ENCODE measurements at regions not wholly inside any gene's neighbourhood (a gene's known extent, or its start where the extent isn't known, plus 50 kb on each side); places are given as distances from the start of the nearest gene placed in this dataset.

DNA sequence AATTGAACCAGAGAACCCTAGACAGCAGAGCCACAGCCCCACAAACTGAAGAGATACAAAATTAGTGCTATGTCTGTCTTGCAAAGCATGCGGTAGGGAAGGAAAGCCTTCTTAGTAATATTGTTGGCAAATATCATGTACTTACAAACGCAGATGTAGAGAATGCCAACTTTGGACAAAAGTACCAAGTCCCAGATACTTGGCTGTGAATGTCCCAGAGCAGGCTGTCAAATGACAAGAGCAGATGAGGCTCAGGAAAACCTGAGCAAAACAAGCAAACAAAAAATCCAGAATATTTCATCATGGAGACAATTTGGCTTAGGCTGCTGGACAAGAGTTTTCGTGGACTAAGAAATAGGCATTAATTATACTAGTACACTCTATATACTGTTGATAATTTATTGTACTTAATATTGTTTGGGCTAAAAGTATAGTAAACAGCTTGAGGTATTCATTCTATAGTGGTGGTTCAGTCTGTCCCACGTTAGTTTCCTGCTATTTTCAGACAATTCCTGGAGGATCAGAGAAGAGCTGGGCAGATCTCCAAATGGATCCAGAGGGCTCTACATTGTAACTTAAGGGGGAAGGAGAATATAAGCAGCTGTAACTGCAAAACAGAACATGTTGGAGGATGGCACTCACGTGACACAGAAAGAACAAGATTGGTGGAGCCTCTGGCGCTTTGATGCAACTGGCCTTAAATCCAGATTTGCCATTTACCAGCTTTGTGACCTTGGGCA, 329.8 kb downstream of the ATP23 start:
- Mint-ChIP-seq H3K27me3 (ENCODE audit: insufficient read depth, unreplicated experiment) (no peaks in the 10 kb centered on the region), H3K4me1 (ENCODE audit: low read depth, unreplicated experiment) (no peaks in the 10 kb centered on the region), H3K9me3 (ENCODE audit: unreplicated experiment) (peaks cover 15% of the 10 kb centered on the region), H3K27ac (ENCODE audit: unreplicated experiment) (no peak overlapping the region), H3K36me3 (ENCODE audit: insufficient read depth, unreplicated experiment) (no peaks in the 10 kb centered on the region), H3K4me3 (ENCODE audit: unreplicated experiment) (no peak overlapping the region)
- ChIA-PET CTCF (no interaction called here), POLR2A (no interaction called here)
- intact Hi-C loops (cut with micrococcal nuclease; ENCODE audit: unreplicated experiment) = no loop called here
- no peak for DNase-seq
- no peaks in the 10 kb centered on the region for H3K36me3 ChIP-seq (ENCODE audit: control insufficient read depth, insufficient read depth, low read length)
- no TSS peak for BruUV-seq (replicated peaks)
- TF ChIP-seq, protein P1, sequence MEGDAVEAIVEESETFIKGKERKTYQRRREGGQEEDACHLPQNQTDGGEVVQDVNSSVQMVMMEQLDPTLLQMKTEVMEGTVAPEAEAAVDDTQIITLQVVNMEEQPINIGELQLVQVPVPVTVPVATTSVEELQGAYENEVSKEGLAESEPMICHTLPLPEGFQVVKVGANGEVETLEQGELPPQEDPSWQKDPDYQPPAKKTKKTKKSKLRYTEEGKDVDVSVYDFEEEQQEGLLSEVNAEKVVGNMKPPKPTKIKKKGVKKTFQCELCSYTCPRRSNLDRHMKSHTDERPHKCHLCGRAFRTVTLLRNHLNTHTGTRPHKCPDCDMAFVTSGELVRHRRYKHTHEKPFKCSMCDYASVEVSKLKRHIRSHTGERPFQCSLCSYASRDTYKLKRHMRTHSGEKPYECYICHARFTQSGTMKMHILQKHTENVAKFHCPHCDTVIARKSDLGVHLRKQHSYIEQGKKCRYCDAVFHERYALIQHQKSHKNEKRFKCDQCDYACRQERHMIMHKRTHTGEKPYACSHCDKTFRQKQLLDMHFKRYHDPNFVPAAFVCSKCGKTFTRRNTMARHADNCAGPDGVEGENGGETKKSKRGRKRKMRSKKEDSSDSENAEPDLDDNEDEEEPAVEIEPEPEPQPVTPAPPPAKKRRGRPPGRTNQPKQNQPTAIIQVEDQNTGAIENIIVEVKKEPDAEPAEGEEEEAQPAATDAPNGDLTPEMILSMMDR (IDR thresholded peaks at IDR 0.05; ENCODE audit: insufficient read depth in 1 of 2, low read depth in 1 of 2, low read length in 1 of 2, severe bottlenecking in 1 of 2, unreplicated experiment in 1 of 2) = no peak
- no peak overlapping the region for H3K4me3 ChIP-seq (ENCODE audit: low read depth, low read length)
- H3K27me3 ChIP-seq (replicated peaks; ENCODE audit: control insufficient read depth, insufficient read depth, low read length) = no peaks in the 10 kb centered on the region
- H3K9me3 ChIP-seq = no peaks in the 10 kb centered on the region
- H3K4me1 ChIP-seq = no peaks in the 10 kb centered on the region

DNA sequence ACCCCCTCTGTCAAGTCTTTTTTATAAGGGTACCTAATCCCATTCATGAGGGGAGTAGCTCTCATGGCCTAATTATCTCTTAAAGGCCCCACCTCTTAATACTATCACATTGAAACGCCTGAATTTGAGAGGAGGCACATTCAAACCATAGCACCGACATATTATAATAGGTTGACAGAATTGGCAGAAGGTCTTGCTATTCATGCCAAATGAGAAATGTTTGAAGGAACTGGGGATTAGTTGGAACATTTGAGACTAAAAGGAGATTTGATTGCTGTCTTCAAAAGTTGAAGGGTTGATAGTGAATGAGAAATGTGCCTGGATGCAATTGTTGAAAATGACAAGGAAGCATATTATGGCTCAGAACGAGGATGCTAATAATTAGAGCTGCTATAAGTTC, 331.1 kb downstream of the ATP23 start:
- H3K4me3 ChIP-seq (ENCODE audit: low read depth, low read length) = no peak overlapping the region
- TF ChIP-seq, protein P1 (IDR thresholded peaks at IDR 0.05; ENCODE audit: insufficient read depth in 1 of 2, low read depth in 1 of 2, low read length in 1 of 2, severe bottlenecking in 1 of 2, unreplicated experiment in 1 of 2) = no peak
- Mint-ChIP-seq H3K4me3 (ENCODE audit: unreplicated experiment) (no peak overlapping the region), H3K36me3 (ENCODE audit: insufficient read depth, unreplicated experiment) (no peaks in the 10 kb centered on the region), H3K27me3 (ENCODE audit: insufficient read depth, unreplicated experiment) (no peaks in the 10 kb centered on the region), H3K4me1 (ENCODE audit: low read depth, unreplicated experiment) (no peaks in the 10 kb centered on the region), H3K27ac (ENCODE audit: unreplicated experiment) (no peak overlapping the region), H3K9me3 (ENCODE audit: unreplicated experiment) (peaks cover 24% of the 10 kb centered on the region)
- BruUV-seq (replicated peaks) = no TSS peak
- no peaks in the 10 kb centered on the region for H3K36me3 ChIP-seq (ENCODE audit: control insufficient read depth, insufficient read depth, low read length)
- H3K4me1 ChIP-seq = no peaks in the 10 kb centered on the region
- POLR2A ChIA-PET = no interaction called here
- no peaks in the 10 kb centered on the region for H3K27me3 ChIP-seq (replicated peaks; ENCODE audit: control insufficient read depth, insufficient read depth, low read length)
- H3K9me3 ChIP-seq = peaks cover 3% of the 10 kb centered on the region; the same call in 1 of the 2 replicates
- CTCF ChIA-PET = no interaction called here
- intact Hi-C loops (cut with micrococcal nuclease; ENCODE audit: unreplicated experiment) = no loop called here
- no peak for DNase-seq

DNA sequence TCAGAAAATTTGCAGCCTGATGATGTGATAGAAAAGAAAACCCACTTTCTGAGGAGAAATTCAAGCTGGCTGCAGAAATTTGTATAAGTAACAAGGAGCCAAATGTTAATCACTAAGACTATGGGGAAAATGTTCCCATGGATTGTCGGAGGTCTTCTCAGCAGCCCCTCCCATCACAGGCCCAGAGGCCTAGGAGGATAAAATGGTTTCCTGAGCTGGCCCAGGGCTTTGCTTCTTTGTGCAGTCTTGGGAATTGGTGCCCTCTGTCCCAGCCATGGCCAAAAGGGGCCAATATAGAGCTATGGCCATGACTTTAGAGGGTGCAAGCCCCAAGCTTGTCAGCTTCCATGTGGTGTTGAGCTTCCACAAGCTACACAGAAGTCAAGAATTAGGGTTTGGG, 335.9 kb downstream of the ATP23 start:
- Mint-ChIP-seq H3K4me3 (ENCODE audit: unreplicated experiment) (no peak overlapping the region), H3K4me1 (ENCODE audit: low read depth, unreplicated experiment) (no peaks in the 10 kb centered on the region), H3K9me3 (ENCODE audit: unreplicated experiment) (peaks cover 45% of the 10 kb centered on the region), H3K36me3 (ENCODE audit: insufficient read depth, unreplicated experiment) (no peaks in the 10 kb centered on the region), H3K27me3 (ENCODE audit: insufficient read depth, unreplicated experiment) (no peaks in the 10 kb centered on the region), H3K27ac (ENCODE audit: unreplicated experiment) (no peak overlapping the region)
- BruUV-seq (replicated peaks) = no TSS peak
- TF ChIP-seq, protein P1 (IDR thresholded peaks at IDR 0.05; ENCODE audit: insufficient read depth in 1 of 2, low read depth in 1 of 2, low read length in 1 of 2, severe bottlenecking in 1 of 2, unreplicated experiment in 1 of 2) = no peak
- POLR2A ChIA-PET = no interaction called here
- intact Hi-C loops (cut with micrococcal nuclease; ENCODE audit: unreplicated experiment) = no loop called here
- H3K9me3 ChIP-seq = peaks cover 17% of the 10 kb centered on the region
- H3K4me3 ChIP-seq (ENCODE audit: low read depth, low read length) = no peak overlapping the region
- peak in 1 of 2 experiments; percentile 13 for DNase-seq
- no peaks in the 10 kb centered on the region for H3K4me1 ChIP-seq
- CTCF ChIA-PET = no interaction called here
- H3K27me3 ChIP-seq (replicated peaks; ENCODE audit: control insufficient read depth, insufficient read depth, low read length) = no peaks in the 10 kb centered on the region
- H3K36me3 ChIP-seq (ENCODE audit: control insufficient read depth, insufficient read depth, low read length) = no peaks in the 10 kb centered on the region
